RWPE2 (cell line): ENCODE measurements at regions not wholly inside any gene's neighbourhood (a gene's known extent, or its start where the extent isn't known, plus 50 kb on each side); places are given as distances from the start of the nearest gene placed in this dataset.

ENCODE experiments used
- ATAC-seq: fragments of 200-7000 bp; cut with Tn5 transposase; 3 replicates; pipeline ENCODE4 v1.9.1; 2021; ENCODE audit warnings: low read depth
- DNase-seq: peaks from one replicate; pipeline ENCODE4 v3.0.0-alpha.2; 2020; ENCODE audit warnings: low spot score
- H3K27ac ChIP-seq: fragments of 450-650 bp; 2 replicates; pipeline ENCODE4 v1.5.1; 2017; ENCODE audit warnings: mild to moderate bottlenecking; ENCODE audit not compliant: poor library complexity, severe bottlenecking
- H3K27me3 ChIP-seq: fragments of 250-450 bp; sonication (Bioruptor Pico); 2 replicates; pipeline ENCODE4 v1.5.1; 2021; ENCODE audit warnings: mild to moderate bottlenecking, moderate library complexity; ENCODE audit not compliant: insufficient read depth, poor library complexity, severe bottlenecking
- H3K36me3 ChIP-seq: fragments of 250-450 bp; sonication (Bioruptor Pico); 2 replicates; pipeline ENCODE4 v1.5.1; 2020; ENCODE audit warnings: low read depth, mild to moderate bottlenecking, moderate library complexity
- H3K4me1 ChIP-seq: fragments of 250-450 bp; sonication (Bioruptor Pico); 2 replicates; pipeline ENCODE4 v1.5.1; 2021; ENCODE audit warnings: mild to moderate bottlenecking, moderate library complexity; ENCODE audit not compliant: insufficient read depth, poor library complexity, severe bottlenecking
- H3K4me3 ChIP-seq: fragments of 250-450 bp; sonication (Bioruptor Pico); 2 replicates; pipeline ENCODE4 v1.5.1; 2021; ENCODE audit warnings: mild to moderate bottlenecking, moderate library complexity; ENCODE audit not compliant: severe bottlenecking
- H3K9me3 ChIP-seq: fragments of 250-450 bp; sonication (Bioruptor Pico); 2 replicates; pipeline ENCODE4 v1.5.1; 2021; ENCODE audit warnings: mild to moderate bottlenecking, moderate library complexity; ENCODE audit not compliant: severe bottlenecking
- TF ChIP-seq, protein P1 (sequence below): fragments of 450-650 bp; IDR thresholded peaks from one replicate; pipeline ENCODE4 v1.5.1; 2017; ENCODE audit warnings: mild to moderate bottlenecking, moderate library complexity; ENCODE audit not compliant: poor library complexity, severe bottlenecking

DNA sequence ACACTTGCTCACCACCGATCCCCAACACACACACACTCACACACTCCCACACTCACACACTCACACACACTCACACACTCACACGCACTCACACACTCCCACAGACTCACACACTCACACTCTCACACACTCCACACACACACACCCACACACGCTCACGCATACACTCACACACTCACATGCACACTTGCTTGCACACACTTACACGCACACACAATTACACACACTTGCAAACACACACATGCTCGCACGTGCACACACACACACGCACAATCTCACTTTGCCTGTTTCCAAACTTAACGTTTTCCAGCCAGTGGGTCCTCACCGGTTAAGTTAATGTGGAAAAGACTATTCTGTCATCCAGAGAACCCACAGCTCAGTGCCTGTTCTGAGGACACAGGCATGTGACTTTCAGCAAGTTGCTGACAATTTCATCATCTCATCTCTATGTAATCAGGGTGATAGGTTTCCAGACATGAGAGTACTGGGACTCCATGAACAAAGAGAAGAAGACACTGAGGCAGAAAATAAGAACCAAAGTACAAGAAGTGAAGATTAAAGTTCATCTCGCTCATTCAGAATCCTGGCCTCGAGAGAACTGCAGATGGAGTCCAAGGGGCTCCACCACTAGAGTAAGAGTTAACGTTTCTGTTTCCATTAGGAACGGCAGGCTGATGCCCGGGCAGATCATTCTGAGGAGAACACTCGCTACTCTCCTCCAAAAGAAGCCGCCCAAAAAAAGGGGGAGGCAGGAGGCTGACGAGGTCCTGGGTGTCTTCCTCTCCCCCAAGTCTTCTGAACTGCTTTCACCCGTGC is 153.2 kb upstream of the FRG1 start:
- no peak for ATAC-seq
- no peak overlapping the region for H3K4me3 ChIP-seq
- TF ChIP-seq, protein P1, sequence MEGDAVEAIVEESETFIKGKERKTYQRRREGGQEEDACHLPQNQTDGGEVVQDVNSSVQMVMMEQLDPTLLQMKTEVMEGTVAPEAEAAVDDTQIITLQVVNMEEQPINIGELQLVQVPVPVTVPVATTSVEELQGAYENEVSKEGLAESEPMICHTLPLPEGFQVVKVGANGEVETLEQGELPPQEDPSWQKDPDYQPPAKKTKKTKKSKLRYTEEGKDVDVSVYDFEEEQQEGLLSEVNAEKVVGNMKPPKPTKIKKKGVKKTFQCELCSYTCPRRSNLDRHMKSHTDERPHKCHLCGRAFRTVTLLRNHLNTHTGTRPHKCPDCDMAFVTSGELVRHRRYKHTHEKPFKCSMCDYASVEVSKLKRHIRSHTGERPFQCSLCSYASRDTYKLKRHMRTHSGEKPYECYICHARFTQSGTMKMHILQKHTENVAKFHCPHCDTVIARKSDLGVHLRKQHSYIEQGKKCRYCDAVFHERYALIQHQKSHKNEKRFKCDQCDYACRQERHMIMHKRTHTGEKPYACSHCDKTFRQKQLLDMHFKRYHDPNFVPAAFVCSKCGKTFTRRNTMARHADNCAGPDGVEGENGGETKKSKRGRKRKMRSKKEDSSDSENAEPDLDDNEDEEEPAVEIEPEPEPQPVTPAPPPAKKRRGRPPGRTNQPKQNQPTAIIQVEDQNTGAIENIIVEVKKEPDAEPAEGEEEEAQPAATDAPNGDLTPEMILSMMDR: no peak

GRCh38 chr4:189792924-189793618 is 147.6 kb upstream of the FRG1 start:
- H3K4me1 ChIP-seq: no peaks in the 10 kb centered on the region

More for the DNA sequence above, 153.2 kb upstream of the FRG1 start:
- no peaks in the 10 kb centered on the region for H3K4me1 ChIP-seq
- no peak overlapping the region for H3K27ac ChIP-seq
- H3K9me3 ChIP-seq: no peaks in the 10 kb centered on the region
- H3K36me3 ChIP-seq: no peaks in the 10 kb centered on the region
- DNase-seq: no peak
- H3K27me3 ChIP-seq: no peaks in the 10 kb centered on the region

GRCh38 chr4:189800545-189801088 is 140.1 kb upstream of the FRG1 start:
- H3K9me3 ChIP-seq: no peaks in the 10 kb centered on the region
- no peaks in the 10 kb centered on the region for H3K4me1 ChIP-seq
- no peaks in the 10 kb centered on the region for H3K27me3 ChIP-seq
- no peak for DNase-seq
- TF ChIP-seq, protein P1: no peak
- H3K27ac ChIP-seq: no peak overlapping the region
- H3K4me3 ChIP-seq: no peak overlapping the region
- no peak for ATAC-seq
- no peaks in the 10 kb centered on the region for H3K36me3 ChIP-seq

More at GRCh38 chr4:189792924-189793618, 147.6 kb upstream of the FRG1 start:
- TF ChIP-seq, protein P1: peak; percentile 91
- peak; percentile 91 for ATAC-seq
- H3K36me3 ChIP-seq: no peaks in the 10 kb centered on the region
- H3K4me3 ChIP-seq: no peak overlapping the region
- no peaks in the 10 kb centered on the region for H3K27me3 ChIP-seq
- no peak for DNase-seq
- H3K27ac ChIP-seq: no peak overlapping the region
- no peaks in the 10 kb centered on the region for H3K9me3 ChIP-seq

GRCh38 chr4:189802884-189803283 is 137.8 kb upstream of the FRG1 start:
- H3K36me3 ChIP-seq: no peaks in the 10 kb centered on the region
- ATAC-seq (no peak), DNase-seq (no peak)
- no peaks in the 10 kb centered on the region for H3K27me3 ChIP-seq
- no peaks in the 10 kb centered on the region for H3K9me3 ChIP-seq
- no peak overlapping the region for H3K4me3 ChIP-seq
- H3K4me1 ChIP-seq: no peaks in the 10 kb centered on the region
- TF ChIP-seq, protein P1: no peak
- H3K27ac ChIP-seq: no peak overlapping the region

- Histone ChIP-seq H3K36me3 (no peaks in the 10 kb centered on the region), H3K4me3 (no peak overlapping the region), H3K4me1 (no peaks in the 10 kb centered on the region), H3K27ac (no peak overlapping the region), H3K9me3 (peaks cover 2% of the 10 kb centered on the region), H3K27me3 (no peaks in the 10 kb centered on the region)
- TF ChIP-seq, protein P1: no peak
- ATAC-seq (no peak), DNase-seq (no peak)
These were observed 135.8 kb upstream of the FRG1 start for GRCh38 chr4:189804894-189805293.
